Cardiac fibroblast (primary cell): ENCODE measurements at regions not wholly inside any gene's neighbourhood (a gene's known extent, or its start where the extent isn't known, plus 50 kb on each side); places are given as distances from the start of the nearest gene placed in this dataset.

ENCODE experiments used
- DNase-seq, 2 donors: peaks; one replicate each; pipeline versions ENCODE4 v3.0.0 to v3.0.0-alpha.2; 2010; ENCODE audit warnings: low read depth in 2 of 2
- H3K4me3 ChIP-seq, 2 donors: replicated peaks in 1 of 2; 1 replicate in 1 of 2; 2 replicates in 1 of 2; pipeline ENCODE4 v1.5.1; 2011; ENCODE audit warnings: low read depth in 2 of 2, low read length in 2 of 2, mild to moderate bottlenecking in 2 of 2, moderate library complexity in 1 of 2
- TF ChIP-seq, protein P1 (sequence below): IDR thresholded peaks from one replicate; pipeline ENCODE4 v1.5.1; 2011; ENCODE audit warnings: low read depth, mild to moderate bottlenecking, low read length, inconsistent platforms

DNA sequence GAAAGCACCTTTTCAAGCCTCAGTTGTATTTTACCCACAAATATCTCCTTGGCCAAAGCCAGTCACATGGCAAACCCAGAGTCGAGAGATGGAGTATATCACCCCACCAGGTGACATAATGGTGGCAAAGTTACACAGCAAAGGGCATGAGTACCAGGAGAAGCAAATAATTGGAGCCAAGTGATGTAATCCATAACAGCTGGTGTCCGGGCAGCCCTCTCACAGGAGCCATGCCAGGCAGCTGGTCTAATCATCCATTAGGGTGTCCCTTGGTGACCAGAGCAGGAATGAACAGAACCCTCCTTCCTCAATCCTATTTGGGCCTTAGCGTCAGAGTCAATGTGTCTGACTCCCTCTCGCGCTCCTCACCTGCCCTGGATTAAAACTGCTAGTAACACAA lies 272.1 kb downstream of the LRFN2 start:
- no peak for DNase-seq
- H3K4me3 ChIP-seq = no peak overlapping the region
- TF ChIP-seq, protein P1, sequence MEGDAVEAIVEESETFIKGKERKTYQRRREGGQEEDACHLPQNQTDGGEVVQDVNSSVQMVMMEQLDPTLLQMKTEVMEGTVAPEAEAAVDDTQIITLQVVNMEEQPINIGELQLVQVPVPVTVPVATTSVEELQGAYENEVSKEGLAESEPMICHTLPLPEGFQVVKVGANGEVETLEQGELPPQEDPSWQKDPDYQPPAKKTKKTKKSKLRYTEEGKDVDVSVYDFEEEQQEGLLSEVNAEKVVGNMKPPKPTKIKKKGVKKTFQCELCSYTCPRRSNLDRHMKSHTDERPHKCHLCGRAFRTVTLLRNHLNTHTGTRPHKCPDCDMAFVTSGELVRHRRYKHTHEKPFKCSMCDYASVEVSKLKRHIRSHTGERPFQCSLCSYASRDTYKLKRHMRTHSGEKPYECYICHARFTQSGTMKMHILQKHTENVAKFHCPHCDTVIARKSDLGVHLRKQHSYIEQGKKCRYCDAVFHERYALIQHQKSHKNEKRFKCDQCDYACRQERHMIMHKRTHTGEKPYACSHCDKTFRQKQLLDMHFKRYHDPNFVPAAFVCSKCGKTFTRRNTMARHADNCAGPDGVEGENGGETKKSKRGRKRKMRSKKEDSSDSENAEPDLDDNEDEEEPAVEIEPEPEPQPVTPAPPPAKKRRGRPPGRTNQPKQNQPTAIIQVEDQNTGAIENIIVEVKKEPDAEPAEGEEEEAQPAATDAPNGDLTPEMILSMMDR = no peak

DNA sequence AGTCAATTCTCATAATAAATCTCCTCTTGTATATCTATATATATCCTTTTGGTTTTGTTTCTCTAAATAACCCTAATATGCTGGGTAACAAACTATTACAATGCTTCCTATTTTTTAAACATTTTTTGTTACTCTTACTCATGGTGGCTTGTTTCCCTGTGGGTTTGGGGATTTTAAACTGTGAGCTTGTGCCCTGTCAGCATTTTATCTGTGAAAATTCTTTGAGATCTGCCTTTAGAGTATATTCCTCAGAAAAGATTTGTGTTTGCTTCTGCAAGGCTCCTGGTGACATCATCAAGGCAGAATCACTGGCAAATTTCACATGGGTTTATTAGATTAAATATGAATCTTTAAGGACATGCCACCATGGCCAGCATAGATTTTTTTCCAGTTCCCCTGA lies 273.6 kb downstream of the LRFN2 start:
- no peak for DNase-seq

DNA sequence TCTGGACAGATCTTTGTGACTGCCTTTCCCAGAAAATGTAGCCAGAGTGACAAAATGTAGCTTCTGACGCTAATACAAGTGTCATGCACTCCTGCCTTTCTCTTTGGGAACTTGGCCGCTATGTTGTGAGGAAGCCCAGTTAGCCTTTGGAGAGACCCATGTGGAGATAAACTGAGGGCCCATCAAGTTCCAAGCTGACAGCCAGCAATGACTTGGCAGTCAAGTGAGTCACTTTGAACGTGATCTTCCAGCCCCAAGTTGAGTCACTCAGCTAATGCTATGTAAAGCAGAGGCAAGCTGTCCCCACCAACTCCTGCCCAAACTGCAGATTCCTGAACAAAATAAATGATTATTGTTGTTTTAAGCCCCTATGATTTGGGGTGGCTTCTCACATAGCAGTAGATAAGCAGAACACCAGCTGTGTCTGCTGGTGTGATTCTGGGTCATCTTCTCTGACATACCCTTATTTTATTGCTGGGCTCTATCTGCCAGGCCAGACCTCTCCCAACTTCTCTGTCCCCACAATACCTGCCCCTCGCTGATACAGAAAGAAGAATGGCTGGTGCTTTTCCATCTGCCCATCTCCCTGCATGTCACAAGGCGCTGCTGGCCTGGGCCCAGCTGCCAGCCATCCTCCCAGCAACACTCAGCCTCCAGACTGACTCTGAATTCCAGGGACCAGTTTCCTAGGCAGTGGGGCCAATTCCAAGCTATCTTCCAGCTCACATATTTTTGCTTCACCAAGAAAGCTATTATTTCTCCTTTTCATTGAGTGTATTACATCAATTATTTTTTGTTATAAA lies 274.8 kb downstream of the LRFN2 start:
- TF ChIP-seq, protein P1 = no peak
- no peak overlapping the region for H3K4me3 ChIP-seq
- no peak for DNase-seq

More for the DNA sequence above, 273.6 kb downstream of the LRFN2 start:
- TF ChIP-seq, protein P1 = no peak
- H3K4me3 ChIP-seq = no peak overlapping the region

DNA sequence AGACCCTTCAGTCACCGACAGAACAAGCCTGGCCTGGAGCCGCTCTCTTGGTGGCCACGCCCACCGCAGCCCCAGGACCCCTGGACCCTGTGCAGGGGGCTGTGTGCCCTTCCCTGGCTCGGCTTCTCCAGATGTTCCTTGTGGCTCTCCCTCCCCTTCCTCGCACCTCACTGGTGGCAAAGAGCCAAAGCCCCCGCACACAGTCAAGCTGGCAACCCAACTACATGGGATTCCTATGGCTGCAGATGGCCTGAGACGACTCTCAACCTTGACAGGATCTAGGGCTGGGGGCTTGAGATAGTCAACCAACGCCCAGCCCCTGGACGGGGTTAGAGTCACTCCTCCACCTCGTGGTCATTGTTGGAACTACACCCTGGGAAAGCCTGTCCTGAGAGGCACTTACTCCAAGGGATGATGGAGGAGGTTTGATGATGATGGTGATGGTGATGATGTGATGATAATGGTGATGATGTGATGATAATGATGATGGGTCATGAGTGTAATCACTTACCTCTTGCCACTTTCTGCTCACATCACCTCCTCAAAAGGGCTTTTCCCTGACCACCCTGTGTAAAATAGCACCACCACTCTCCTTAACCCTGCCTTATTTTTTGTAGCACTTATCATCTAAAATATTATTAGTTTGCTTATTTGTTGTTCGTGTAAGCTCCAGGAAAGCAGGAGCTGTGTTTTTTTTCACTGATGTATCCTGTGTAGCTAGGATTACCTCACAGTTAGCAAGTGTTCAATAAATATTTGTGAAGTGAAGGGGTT lies 278.4 kb downstream of the LRFN2 start:
- TF ChIP-seq, protein P1 = peak; percentile 84
- H3K4me3 ChIP-seq = no peak overlapping the region
- peak; percentile 36 to 51 for DNase-seq

DNA sequence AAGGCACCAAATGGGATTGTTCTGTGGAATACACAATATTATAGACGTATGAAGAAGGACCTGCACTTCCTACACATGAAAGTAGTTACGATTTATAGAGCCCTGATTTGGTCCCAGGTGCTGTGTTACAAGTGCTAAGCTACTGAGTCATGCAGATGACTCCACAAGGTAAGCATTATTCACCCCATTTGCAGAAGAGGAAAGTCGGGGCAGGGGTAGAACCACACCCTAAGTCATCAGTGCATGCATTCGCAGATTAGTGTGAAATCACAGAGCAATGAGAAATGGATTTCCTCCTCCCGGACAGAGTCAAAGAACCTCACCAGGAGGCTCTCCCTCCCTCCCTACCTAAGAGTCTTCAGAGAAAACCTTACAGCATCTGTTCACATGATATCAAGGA lies 279.5 kb downstream of the LRFN2 start:
- H3K4me3 ChIP-seq = no peak overlapping the region
- TF ChIP-seq, protein P1 = no peak
- no peak for DNase-seq

DNA sequence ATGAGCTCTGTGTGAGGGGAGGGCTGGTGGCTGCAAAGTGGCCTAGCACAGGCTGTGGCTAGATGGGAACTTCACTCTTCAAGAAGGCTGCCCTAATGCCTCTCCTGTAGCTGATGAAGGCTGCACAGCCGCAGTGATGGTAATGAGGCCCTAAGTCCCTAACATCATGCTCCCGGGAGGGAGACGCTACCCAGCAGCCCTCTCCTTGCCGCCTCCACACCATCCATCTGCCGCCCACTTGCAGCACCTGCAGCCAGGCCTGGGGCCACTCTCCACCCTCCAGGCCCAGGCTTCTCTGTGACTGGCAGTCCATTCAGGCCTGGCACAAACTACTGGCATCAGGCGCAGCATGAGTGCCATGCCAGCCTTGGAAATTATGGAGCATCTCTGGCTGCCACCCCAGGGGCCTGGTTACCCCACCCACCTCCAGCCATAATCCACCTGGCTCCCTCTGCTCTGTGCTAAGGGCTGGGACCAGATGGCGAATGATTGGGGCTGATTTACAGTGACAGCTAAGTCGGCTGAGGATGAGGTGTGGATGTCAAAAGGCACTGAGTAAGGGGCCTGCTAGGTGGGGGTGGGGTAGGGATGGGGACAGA lies 284.2 kb downstream of the LRFN2 start:
- H3K4me3 ChIP-seq = no peak overlapping the region
- DNase-seq = no peak
- TF ChIP-seq, protein P1 = no peak
